Neutrophil (primary cell): ENCODE measurements at regions not wholly inside any gene's neighbourhood (a gene's known extent, or its start where the extent isn't known, plus 50 kb on each side); places are given as distances from the start of the nearest gene placed in this dataset.

ENCODE experiments used
- H3K27ac ChIP-seq: fragments of 200-600 bp; sonication (generic); 2 replicates; pipeline ENCODE4 v1.5.1; 2016; ENCODE audit warnings: mild to moderate bottlenecking, moderate library complexity
- H3K27me3 ChIP-seq: fragments of 200-600 bp; sonication (generic); 2 replicates; pipeline ENCODE4 v1.6.0; 2016; ENCODE audit warnings: mild to moderate bottlenecking
- H3K36me3 ChIP-seq: fragments of 200-600 bp; sonication (generic); 2 replicates; pipeline ENCODE4 v1.5.1; 2017
- H3K4me1 ChIP-seq, 2 experiments: fragments of 200-600 bp in 1 of 2; sonication (generic) in 1 of 2; 1 replicate in 1 of 2; 2 replicates in 1 of 2; pipeline versions ENCODE4 v1.5.1 to v1.6.1; 2013 to 2016; ENCODE audit warnings: low read depth in 1 of 2, low read length in 1 of 2, mild to moderate bottlenecking in 1 of 2, moderate library complexity in 1 of 2; ENCODE audit not compliant: control insufficient read depth in 1 of 2, insufficient read depth in 1 of 2
- H3K4me3 ChIP-seq, 2 experiments: fragments of 200-600 bp in 1 of 2; sonication (generic) in 1 of 2; 1 replicate in 1 of 2; 2 replicates in 1 of 2; pipeline ENCODE4 v1.5.1; 2013 to 2016; ENCODE audit warnings: low read depth in 1 of 2, low read length in 1 of 2, mild to moderate bottlenecking in 1 of 2, moderate library complexity in 1 of 2
- H3K9me3 ChIP-seq: fragments of 200-600 bp; sonication (generic); 2 replicates; pipeline ENCODE4 v1.5.1; 2016
- CTCF ChIP-seq: fragments of 200-600 bp; sonication (generic); IDR thresholded peaks from 2 replicates; pipeline ENCODE4 v1.5.1; 2016; ENCODE audit warnings: antibody characterized with exemption

- Histone ChIP-seq H3K36me3 (no peaks in the 10 kb centered on the region), H3K4me1 (no peaks in the 10 kb centered on the region), H3K4me3 (no peak overlapping the region), H3K27me3 (no peaks in the 10 kb centered on the region), H3K9me3 (no peaks in the 10 kb centered on the region), H3K27ac (no peak overlapping the region)
- TF ChIP-seq CTCF, result no peak
Observed at GRCh38 chr1:96482616-96483015, 239.0 kb upstream of the PTBP2 start.

- Histone ChIP-seq H3K4me3 (no peak overlapping the region), H3K36me3 (no peaks in the 10 kb centered on the region), H3K4me1 (no peaks in the 10 kb centered on the region), H3K9me3 (no peaks in the 10 kb centered on the region), H3K27ac (no peak overlapping the region), H3K27me3 (no peaks in the 10 kb centered on the region)
- TF ChIP-seq CTCF, result no peak
Observed at GRCh38 chr1:96487394-96487793, 234.2 kb upstream of the PTBP2 start.

- no peak for TF ChIP-seq CTCF
Observed at GRCh38 chr1:96487971-96488370, 233.6 kb upstream of the PTBP2 start.

GRCh38 chr1:96488777-96489176 lies 232.8 kb upstream of the PTBP2 start:
- H3K4me3 ChIP-seq, result no peak overlapping the region
- no peaks in the 10 kb centered on the region for H3K9me3 ChIP-seq
- no peaks in the 10 kb centered on the region for H3K27me3 ChIP-seq
- no peak for TF ChIP-seq CTCF
- no peaks in the 10 kb centered on the region for H3K4me1 ChIP-seq
- no peak overlapping the region for H3K27ac ChIP-seq
- H3K36me3 ChIP-seq, result no peaks in the 10 kb centered on the region

More at GRCh38 chr1:96487971-96488370, 233.6 kb upstream of the PTBP2 start:
- Histone ChIP-seq H3K4me3 (no peak overlapping the region), H3K9me3 (no peaks in the 10 kb centered on the region), H3K27me3 (no peaks in the 10 kb centered on the region), H3K27ac (no peak overlapping the region), H3K36me3 (no peaks in the 10 kb centered on the region), H3K4me1 (no peaks in the 10 kb centered on the region)

- Histone ChIP-seq H3K27me3 (no peaks in the 10 kb centered on the region), H3K4me1 (no peaks in the 10 kb centered on the region), H3K4me3 (no peak overlapping the region), H3K27ac (no peak overlapping the region), H3K9me3 (no peaks in the 10 kb centered on the region), H3K36me3 (no peaks in the 10 kb centered on the region)
- TF ChIP-seq CTCF, result no peak
Observed at GRCh38 chr1:96492236-96492635, 229.3 kb upstream of the PTBP2 start.

GRCh38 chr1:96498744-96499340 lies 222.7 kb upstream of the PTBP2 start:
- H3K4me3 ChIP-seq, result no peak overlapping the region
- no peak overlapping the region for H3K27ac ChIP-seq
- no peaks in the 10 kb centered on the region for H3K4me1 ChIP-seq
- H3K27me3 ChIP-seq, result no peaks in the 10 kb centered on the region
- TF ChIP-seq CTCF, result no peak
- no peaks in the 10 kb centered on the region for H3K9me3 ChIP-seq
- no peaks in the 10 kb centered on the region for H3K36me3 ChIP-seq
